ENCODE measurements at regions not wholly inside any gene's neighbourhood (a gene's known extent, or its start where the extent isn't known, plus 50 kb on each side); places are given as distances from the start of the nearest gene placed in this dataset.

GRCh38 chr13:64052521-64052920, 2636.9 kb upstream of the PCDH20 start:
- no peak for DNase-seq (ENCODE audit: low read depth)
- no peak overlapping the region for H3K27ac Mint-ChIP-seq (ENCODE audit: unreplicated experiment)

GRCh38 chr13:64051278-64051677, 2635.6 kb upstream of the PCDH20 start:
- Histone ChIP-seq H3K4me3 (ENCODE audit: insufficient read depth, low read depth, low read length) (no peak overlapping the region), H2AFZ (ENCODE audit: low read depth, low read length) (no peak overlapping the region), H3K79me2 (ENCODE audit: insufficient read depth, low read length) (no peaks in the 10 kb centered on the region), H4K20me1 (ENCODE audit: insufficient read depth, low read length) (no peaks in the 10 kb centered on the region), H3K4me2 (ENCODE audit: low read length) (no peak overlapping the region), H3K9ac (ENCODE audit: low read length) (no peak overlapping the region), H3K4me1 (ENCODE audit: insufficient read depth, low read length) (no peaks in the 10 kb centered on the region), H3K36me3 (ENCODE audit: insufficient read depth, low read length) (no peaks in the 10 kb centered on the region), H3K27me3 (ENCODE audit: insufficient read depth, low read length) (no peaks in the 10 kb centered on the region), H3K9me3 (ENCODE audit: insufficient read depth, low read depth, low read length) (no peaks in the 10 kb centered on the region), H3K27ac (ENCODE audit: low read depth, low read length) (no peak overlapping the region)
- Mint-ChIP-seq H3K27ac (ENCODE audit: unreplicated experiment) (no peak overlapping the region), H3K4me1 (ENCODE audit: low read depth, unreplicated experiment) (peaks cover 4% of the 10 kb centered on the region), H3K9me3 (ENCODE audit: unreplicated experiment) (no peaks in the 10 kb centered on the region), H3K27me3 (ENCODE audit: low read depth, unreplicated experiment) (no peaks in the 10 kb centered on the region), H3K36me3 (ENCODE audit: low read depth, unreplicated experiment) (no peaks in the 10 kb centered on the region), H3K4me3 (ENCODE audit: unreplicated experiment) (no peak overlapping the region)
- TF ChIP-seq EZH2 (IDR thresholded peaks at IDR 0.05; ENCODE audit: insufficient read depth, low read length) (no peak), CTCF (IDR thresholded peaks at IDR 0.05; ENCODE audit: insufficient read depth, low read depth, low read length) (no peak)
- DNase-seq (ENCODE audit: low read depth) (no peak), FAIRE-seq (no peak)

More at GRCh38 chr13:64052521-64052920, 2636.9 kb upstream of the PCDH20 start:
- Histone ChIP-seq H4K20me1 (ENCODE audit: insufficient read depth, low read length) (no peaks in the 10 kb centered on the region), H3K4me1 (ENCODE audit: insufficient read depth, low read length) (no peaks in the 10 kb centered on the region), H3K9me3 (ENCODE audit: insufficient read depth, low read depth, low read length) (no peaks in the 10 kb centered on the region), H2AFZ (ENCODE audit: low read depth, low read length) (no peak overlapping the region), H3K36me3 (ENCODE audit: insufficient read depth, low read length) (no peaks in the 10 kb centered on the region), H3K9ac (ENCODE audit: low read length) (no peak overlapping the region), H3K4me3 (ENCODE audit: insufficient read depth, low read depth, low read length) (no peak overlapping the region), H3K4me2 (ENCODE audit: low read length) (no peak overlapping the region), H3K79me2 (ENCODE audit: insufficient read depth, low read length) (no peaks in the 10 kb centered on the region), H3K27me3 (ENCODE audit: insufficient read depth, low read length) (no peaks in the 10 kb centered on the region), H3K27ac (ENCODE audit: low read depth, low read length) (no peak overlapping the region)
- Mint-ChIP-seq H3K9me3 (ENCODE audit: unreplicated experiment) (no peaks in the 10 kb centered on the region), H3K27me3 (ENCODE audit: low read depth, unreplicated experiment) (no peaks in the 10 kb centered on the region), H3K36me3 (ENCODE audit: low read depth, unreplicated experiment) (no peaks in the 10 kb centered on the region), H3K4me3 (ENCODE audit: unreplicated experiment) (no peak overlapping the region), H3K4me1 (ENCODE audit: low read depth, unreplicated experiment) (peaks cover 4% of the 10 kb centered on the region)
- TF ChIP-seq CTCF (IDR thresholded peaks at IDR 0.05; ENCODE audit: insufficient read depth, low read depth, low read length) (no peak), EZH2 (IDR thresholded peaks at IDR 0.05; ENCODE audit: insufficient read depth, low read length) (no peak)
- FAIRE-seq: no peak

- Histone ChIP-seq H4K20me1 (ENCODE audit: insufficient read depth, low read length) (no peaks in the 10 kb centered on the region), H3K4me3 (ENCODE audit: insufficient read depth, low read depth, low read length) (no peak overlapping the region), H3K36me3 (ENCODE audit: insufficient read depth, low read length) (no peaks in the 10 kb centered on the region), H3K9me3 (ENCODE audit: insufficient read depth, low read depth, low read length) (no peaks in the 10 kb centered on the region), H3K27me3 (ENCODE audit: insufficient read depth, low read length) (no peaks in the 10 kb centered on the region), H3K79me2 (ENCODE audit: insufficient read depth, low read length) (no peaks in the 10 kb centered on the region), H3K4me2 (ENCODE audit: low read length) (no peak overlapping the region), H3K27ac (ENCODE audit: low read depth, low read length) (no peak overlapping the region), H3K4me1 (ENCODE audit: insufficient read depth, low read length) (no peaks in the 10 kb centered on the region), H2AFZ (ENCODE audit: low read depth, low read length) (no peak overlapping the region), H3K9ac (ENCODE audit: low read length) (no peak overlapping the region)
- Mint-ChIP-seq H3K36me3 (ENCODE audit: low read depth, unreplicated experiment) (no peaks in the 10 kb centered on the region), H3K4me1 (ENCODE audit: low read depth, unreplicated experiment) (no peaks in the 10 kb centered on the region), H3K9me3 (ENCODE audit: unreplicated experiment) (no peaks in the 10 kb centered on the region), H3K27me3 (ENCODE audit: low read depth, unreplicated experiment) (no peaks in the 10 kb centered on the region), H3K4me3 (ENCODE audit: unreplicated experiment) (no peak overlapping the region), H3K27ac (ENCODE audit: unreplicated experiment) (no peak overlapping the region)
- DNase-seq (ENCODE audit: low read depth) (no peak), FAIRE-seq (no peak)
- TF ChIP-seq EZH2 (IDR thresholded peaks at IDR 0.05; ENCODE audit: insufficient read depth, low read length) (no peak), CTCF (IDR thresholded peaks at IDR 0.05; ENCODE audit: insufficient read depth, low read depth, low read length) (no peak)
Measured at GRCh38 chr13:64041296-64041695, 2625.6 kb upstream of the PCDH20 start.

Measured in astrocyte (in vitro differentiated cells and primary cell).